ENCODE measurements at regions not wholly inside any gene's neighbourhood (a gene's known extent, or its start where the extent isn't known, plus 50 kb on each side); places are given as distances from the start of the nearest gene placed in this dataset.
"Not testable (repeated sequence)": the region's sequence is repeated elsewhere in the genome, so short reads cannot be mapped to it uniquely, and the experiment has no call there.

DNA sequence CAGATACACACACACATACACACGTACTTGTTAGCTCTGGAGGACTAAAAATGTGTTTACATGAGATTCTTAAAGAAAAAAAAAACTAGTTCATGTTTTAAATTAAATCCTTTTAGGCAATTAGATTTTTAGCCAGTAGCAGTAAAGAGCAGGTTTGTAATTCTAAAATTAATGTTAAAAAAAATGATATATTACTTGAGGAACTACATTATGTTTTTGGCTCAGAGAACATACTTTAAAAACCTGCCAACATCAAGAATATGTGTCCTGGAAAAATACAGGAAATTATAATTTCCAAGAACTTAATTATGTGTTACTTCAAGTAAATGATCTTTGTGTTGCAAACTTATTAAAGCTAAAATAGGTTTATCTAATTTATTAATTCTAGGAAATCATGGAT is 594.3 kb upstream of the PCDH7 start:
- H3K27ac ChIP-seq: no peak overlapping the region

DNA sequence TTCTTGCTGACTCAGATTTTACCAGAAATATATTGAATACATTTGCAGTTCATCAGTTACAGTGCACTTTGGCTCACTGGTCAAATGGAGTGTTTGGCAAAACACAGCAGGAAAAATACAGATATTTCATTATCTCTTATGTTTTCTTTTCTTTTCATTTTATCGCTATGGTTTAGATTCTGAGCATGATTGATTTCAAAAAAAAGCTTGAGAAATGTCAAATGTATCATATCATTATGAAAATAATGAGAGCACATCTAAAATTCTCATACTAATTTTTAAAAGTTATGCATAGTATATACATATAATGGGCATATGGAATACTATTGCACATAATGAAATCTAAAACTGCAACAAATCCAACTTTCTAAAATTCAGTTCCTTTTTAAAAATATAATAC is 593.8 kb upstream of the PCDH7 start:
- no peak overlapping the region for H3K27ac ChIP-seq
- H3K36me3 ChIP-seq: no peaks in the 10 kb centered on the region
- DNase-seq (no peak), ATAC-seq (no peak)
- TF ChIP-seq, protein P1, sequence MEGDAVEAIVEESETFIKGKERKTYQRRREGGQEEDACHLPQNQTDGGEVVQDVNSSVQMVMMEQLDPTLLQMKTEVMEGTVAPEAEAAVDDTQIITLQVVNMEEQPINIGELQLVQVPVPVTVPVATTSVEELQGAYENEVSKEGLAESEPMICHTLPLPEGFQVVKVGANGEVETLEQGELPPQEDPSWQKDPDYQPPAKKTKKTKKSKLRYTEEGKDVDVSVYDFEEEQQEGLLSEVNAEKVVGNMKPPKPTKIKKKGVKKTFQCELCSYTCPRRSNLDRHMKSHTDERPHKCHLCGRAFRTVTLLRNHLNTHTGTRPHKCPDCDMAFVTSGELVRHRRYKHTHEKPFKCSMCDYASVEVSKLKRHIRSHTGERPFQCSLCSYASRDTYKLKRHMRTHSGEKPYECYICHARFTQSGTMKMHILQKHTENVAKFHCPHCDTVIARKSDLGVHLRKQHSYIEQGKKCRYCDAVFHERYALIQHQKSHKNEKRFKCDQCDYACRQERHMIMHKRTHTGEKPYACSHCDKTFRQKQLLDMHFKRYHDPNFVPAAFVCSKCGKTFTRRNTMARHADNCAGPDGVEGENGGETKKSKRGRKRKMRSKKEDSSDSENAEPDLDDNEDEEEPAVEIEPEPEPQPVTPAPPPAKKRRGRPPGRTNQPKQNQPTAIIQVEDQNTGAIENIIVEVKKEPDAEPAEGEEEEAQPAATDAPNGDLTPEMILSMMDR (IDR thresholded peaks at IDR 0.05 in 4 of 5, conservative IDR thresholded peaks at IDR 0.05 in 1 of 5): no peak
- TF ChIP-seq POLR2A (IDR thresholded peaks at IDR 0.05): no peak
- intact Hi-C loops (cut with DNase I; ENCODE audit: low total_unique reads): no loop called here
- H3K27me3 ChIP-seq: no peaks in the 10 kb centered on the region
- H3K4me3 ChIP-seq: no peak overlapping the region
- in situ Hi-C loops (cut with MboI; ENCODE audit: low sequenced_read_pairs in 4 of 4): no loop called here
- H3K9me3 ChIP-seq: no peaks in the 10 kb centered on the region
- no peaks in the 10 kb centered on the region for H3K4me1 ChIP-seq

More for the DNA sequence above, 594.3 kb upstream of the PCDH7 start:
- H3K27me3 ChIP-seq: no peaks in the 10 kb centered on the region
- in situ Hi-C loops (cut with MboI; ENCODE audit: low sequenced_read_pairs in 4 of 4) (no loop called here), intact Hi-C loops (cut with DNase I; ENCODE audit: low total_unique reads) (no loop called here)
- no peaks in the 10 kb centered on the region for H3K9me3 ChIP-seq
- ATAC-seq (no peak), DNase-seq (no peak)
- H3K4me1 ChIP-seq: no peaks in the 10 kb centered on the region
- no peak overlapping the region for H3K4me3 ChIP-seq
- TF ChIP-seq, protein P1 (IDR thresholded peaks at IDR 0.05 in 4 of 5, conservative IDR thresholded peaks at IDR 0.05 in 1 of 5): no peak
- TF ChIP-seq POLR2A (IDR thresholded peaks at IDR 0.05): no peak
- H3K36me3 ChIP-seq: no peaks in the 10 kb centered on the region

DNA sequence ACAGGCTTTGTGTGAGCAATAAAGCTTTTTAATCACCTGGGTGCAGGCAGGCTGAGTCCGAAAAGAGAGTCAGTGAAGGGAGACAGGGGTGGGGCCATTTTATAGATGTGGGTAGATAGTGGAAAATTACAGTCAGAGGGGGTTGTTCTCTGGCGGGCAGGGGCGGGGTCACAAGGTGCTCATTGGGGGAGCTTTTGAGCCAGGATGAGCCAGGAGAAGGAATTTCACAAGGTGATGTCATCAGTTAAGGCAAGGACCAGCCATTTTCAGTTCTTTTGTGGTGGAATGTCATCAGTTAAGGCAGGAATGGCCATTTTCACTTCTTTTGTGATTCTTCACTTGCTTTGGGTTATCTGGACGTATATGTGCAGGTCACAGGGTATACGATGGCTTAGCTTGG is 571.3 kb upstream of the PCDH7 start:
- in situ Hi-C loops (cut with MboI; ENCODE audit: low sequenced_read_pairs in 4 of 4); H3K9me3 ChIP-seq; ATAC-seq; H3K27me3 ChIP-seq; intact Hi-C loops (cut with DNase I; ENCODE audit: low total_unique reads); DNase-seq; H3K27ac ChIP-seq; H3K4me3 ChIP-seq; H3K36me3 ChIP-seq; H3K4me1 ChIP-seq: not testable (repeated sequence)

DNA sequence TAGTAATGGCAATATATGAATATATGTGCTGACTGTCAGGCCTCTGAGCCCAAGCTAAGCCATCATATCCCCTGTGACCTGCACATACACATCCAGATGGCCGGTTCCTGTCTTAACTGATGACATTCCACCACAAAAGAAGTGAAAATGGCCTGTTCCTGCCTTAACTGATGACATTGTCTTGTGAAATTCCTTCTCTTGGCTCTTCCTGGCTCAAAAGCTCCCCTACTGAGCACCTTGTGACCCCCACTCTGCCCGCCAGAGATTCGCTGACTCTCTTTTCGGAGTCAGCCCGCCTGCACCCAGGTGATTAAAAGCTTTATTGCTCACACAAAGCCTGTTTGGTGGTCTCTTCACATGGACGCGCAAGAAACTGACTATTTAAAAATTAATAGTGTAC is 570.6 kb upstream of the PCDH7 start:
- H3K4me1 ChIP-seq; ATAC-seq; H3K4me3 ChIP-seq; in situ Hi-C loops (cut with MboI; ENCODE audit: low sequenced_read_pairs in 4 of 4); H3K27ac ChIP-seq; intact Hi-C loops (cut with DNase I; ENCODE audit: low total_unique reads); H3K27me3 ChIP-seq; H3K36me3 ChIP-seq; DNase-seq; H3K9me3 ChIP-seq: not testable (repeated sequence)

DNA sequence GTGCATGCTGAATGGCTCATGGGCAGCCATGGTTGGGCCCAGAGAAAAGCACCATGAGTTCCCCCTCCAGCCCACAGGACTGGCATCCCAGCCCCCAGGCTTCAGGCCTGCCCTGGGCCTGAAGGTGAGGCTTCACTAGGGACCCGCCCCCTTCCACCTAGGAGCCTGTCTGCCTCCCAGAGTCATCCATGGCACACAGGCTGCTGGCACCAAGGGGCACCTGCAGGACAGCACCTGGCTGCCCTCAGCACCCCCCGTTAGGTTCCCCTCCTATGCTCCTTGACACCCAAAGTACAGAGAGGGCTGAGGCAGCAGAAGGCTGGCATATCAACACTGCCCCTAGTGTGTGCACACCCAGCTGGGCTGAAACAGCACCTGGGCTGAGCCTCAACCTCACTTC is 566.7 kb upstream of the PCDH7 start:
- H3K9me3 ChIP-seq: no peaks in the 10 kb centered on the region
- intact Hi-C loops (cut with DNase I; ENCODE audit: low total_unique reads): no loop called here
- no peak for DNase-seq
- in situ Hi-C loops (cut with MboI; ENCODE audit: low sequenced_read_pairs in 4 of 4): no loop called here
- H3K36me3 ChIP-seq: no peaks in the 10 kb centered on the region
- H3K27me3 ChIP-seq: no peaks in the 10 kb centered on the region
- no peak overlapping the region for H3K4me3 ChIP-seq
- ATAC-seq: no peak
- H3K4me1 ChIP-seq: no peaks in the 10 kb centered on the region
- no peak overlapping the region for H3K27ac ChIP-seq
- TF ChIP-seq, protein P1 (IDR thresholded peaks at IDR 0.05 in 4 of 5, conservative IDR thresholded peaks at IDR 0.05 in 1 of 5): no peak
- TF ChIP-seq POLR2A (IDR thresholded peaks at IDR 0.05): no peak

DNA sequence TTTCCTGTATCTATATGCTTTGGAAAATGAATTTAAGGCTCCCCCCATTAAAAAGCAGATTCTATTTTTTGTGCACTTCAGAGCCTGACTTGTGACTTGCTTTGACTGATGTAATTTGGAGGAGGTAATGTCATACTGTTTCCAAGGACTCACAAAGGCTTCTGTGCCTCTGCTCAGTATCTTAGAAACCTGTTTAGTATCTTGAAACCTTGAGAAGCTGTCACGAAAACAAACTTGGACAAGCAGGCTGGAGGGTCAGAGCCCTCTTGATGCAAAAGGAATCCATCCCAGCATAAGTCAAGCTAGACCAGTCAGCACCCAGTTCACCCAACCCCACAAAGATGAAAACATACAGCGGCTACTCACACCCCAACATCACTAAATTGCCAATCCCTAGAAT is 560.0 kb upstream of the PCDH7 start:
- in situ Hi-C loops (cut with MboI; ENCODE audit: low sequenced_read_pairs in 4 of 4) (no loop called here), intact Hi-C loops (cut with DNase I; ENCODE audit: low total_unique reads) (no loop called here)
- Histone ChIP-seq H3K27me3 (no peaks in the 10 kb centered on the region), H3K4me1 (no peaks in the 10 kb centered on the region), H3K4me3 (no peak overlapping the region), H3K9me3 (no peaks in the 10 kb centered on the region), H3K27ac (no peak overlapping the region), H3K36me3 (no peaks in the 10 kb centered on the region)
- ATAC-seq: no peak
- no peak for TF ChIP-seq POLR2A (IDR thresholded peaks at IDR 0.05)
- TF ChIP-seq, protein P1 (IDR thresholded peaks at IDR 0.05 in 4 of 5, conservative IDR thresholded peaks at IDR 0.05 in 1 of 5): no peak
- DNase-seq: no peak
